PC-9 (cell line): ENCODE measurements at regions not wholly inside any gene's neighbourhood (a gene's known extent, or its start where the extent isn't known, plus 50 kb on each side); places are given as distances from the start of the nearest gene placed in this dataset.

Source experiments
- EZH2 ChIP-seq: fragments of 200-600 bp; sonication (generic); IDR thresholded peaks from 2 replicates; pipeline ENCODE4 v1.8.0; 2017; ENCODE audit warnings: antibody characterized with exemption, low read depth
- TF ChIP-seq, protein P1 (sequence below): fragments of 200-600 bp; sonication (generic); conservative IDR thresholded peaks from 2 replicates; pipeline ENCODE4 v1.6.1; 2017; ENCODE audit warnings: mixed run types, antibody characterized with exemption, mild to moderate bottlenecking, moderate library complexity

DNA sequence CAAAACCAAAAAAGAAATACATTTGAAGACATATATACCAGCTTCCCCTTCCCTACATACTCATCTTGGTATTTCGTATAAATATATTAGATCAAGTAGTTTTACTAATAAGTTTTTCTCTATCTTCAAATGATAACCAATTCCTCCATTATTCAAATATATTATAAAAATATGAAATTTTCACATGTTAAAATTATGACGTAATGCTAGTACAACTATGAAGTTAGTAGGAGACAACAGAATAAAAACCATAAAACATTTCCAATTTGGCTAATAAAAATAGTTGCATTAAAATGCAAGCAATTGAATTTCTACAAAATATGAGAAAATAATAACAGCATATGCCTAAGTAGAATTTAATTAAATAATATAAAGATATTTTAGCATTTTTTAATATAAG, 501.8 kb upstream of the SLITRK5 start:
- TF ChIP-seq, protein P1, sequence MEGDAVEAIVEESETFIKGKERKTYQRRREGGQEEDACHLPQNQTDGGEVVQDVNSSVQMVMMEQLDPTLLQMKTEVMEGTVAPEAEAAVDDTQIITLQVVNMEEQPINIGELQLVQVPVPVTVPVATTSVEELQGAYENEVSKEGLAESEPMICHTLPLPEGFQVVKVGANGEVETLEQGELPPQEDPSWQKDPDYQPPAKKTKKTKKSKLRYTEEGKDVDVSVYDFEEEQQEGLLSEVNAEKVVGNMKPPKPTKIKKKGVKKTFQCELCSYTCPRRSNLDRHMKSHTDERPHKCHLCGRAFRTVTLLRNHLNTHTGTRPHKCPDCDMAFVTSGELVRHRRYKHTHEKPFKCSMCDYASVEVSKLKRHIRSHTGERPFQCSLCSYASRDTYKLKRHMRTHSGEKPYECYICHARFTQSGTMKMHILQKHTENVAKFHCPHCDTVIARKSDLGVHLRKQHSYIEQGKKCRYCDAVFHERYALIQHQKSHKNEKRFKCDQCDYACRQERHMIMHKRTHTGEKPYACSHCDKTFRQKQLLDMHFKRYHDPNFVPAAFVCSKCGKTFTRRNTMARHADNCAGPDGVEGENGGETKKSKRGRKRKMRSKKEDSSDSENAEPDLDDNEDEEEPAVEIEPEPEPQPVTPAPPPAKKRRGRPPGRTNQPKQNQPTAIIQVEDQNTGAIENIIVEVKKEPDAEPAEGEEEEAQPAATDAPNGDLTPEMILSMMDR, result no peak
- no peak for TF ChIP-seq EZH2
